ENCODE measurements at regions not wholly inside any gene's neighbourhood (a gene's known extent, or its start where the extent isn't known, plus 50 kb on each side); places are given as distances from the start of the nearest gene placed in this dataset.
"Not testable (repeated sequence)": the region's sequence is repeated elsewhere in the genome, so short reads cannot be mapped to it uniquely, and the experiment has no call there.

DNA sequence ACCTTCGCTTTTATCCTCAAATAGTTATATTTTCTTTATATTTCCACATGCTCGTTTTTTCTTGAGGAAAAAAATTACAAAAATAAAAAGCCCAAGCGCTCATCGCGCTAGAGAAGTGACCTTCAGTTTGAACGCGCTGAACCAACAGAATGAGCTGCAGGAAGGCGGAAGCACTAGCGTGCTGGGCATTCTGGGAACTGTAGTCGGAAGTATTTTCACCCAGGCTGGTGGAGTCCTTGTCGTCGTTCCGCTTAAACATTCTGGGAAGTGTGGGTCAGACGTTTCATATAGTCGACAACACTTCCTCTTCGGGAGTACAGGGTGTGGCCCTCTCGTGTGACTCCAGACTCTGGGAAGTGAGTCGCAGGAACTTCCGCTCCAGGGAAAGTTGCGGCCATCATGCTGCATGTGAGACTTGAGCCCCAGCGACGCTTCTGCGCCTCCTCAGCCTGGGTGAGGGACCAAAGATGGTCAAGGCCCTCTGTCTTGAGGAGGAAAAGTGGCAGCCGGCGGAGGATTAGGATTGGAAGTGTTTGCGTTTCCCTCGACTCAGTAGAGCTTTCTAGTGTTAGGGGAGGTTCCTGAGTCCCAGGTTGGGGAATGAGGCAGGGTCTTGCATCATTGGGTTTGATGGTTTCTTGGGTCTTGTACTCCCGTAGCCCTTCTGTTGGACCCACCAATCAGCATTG lies 84.1 kb upstream of the GPR39 start:
- peak; percentile 37 for DNase-seq

DNA sequence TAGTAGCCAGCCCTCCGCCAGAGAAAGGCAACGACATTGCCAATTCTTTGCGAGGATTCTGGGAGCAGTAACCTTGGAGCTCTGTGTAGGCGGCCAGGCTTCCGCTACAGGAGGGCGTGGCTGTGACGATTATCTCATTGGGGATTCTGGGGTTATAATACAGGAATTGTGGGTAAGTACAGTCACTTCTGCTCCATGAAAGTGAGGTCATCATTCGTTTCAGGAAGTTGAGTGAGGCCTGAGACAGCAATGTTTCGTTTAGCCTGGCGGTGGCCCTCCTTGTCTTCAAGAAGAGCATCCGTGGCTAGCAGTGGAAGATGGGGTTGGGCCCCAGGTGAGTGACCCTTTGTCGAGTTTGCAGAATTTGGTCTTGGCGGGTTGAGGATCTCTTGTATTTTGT lies 79.5 kb upstream of the GPR39 start:
- DNase-seq, result not testable (repeated sequence)

DNA sequence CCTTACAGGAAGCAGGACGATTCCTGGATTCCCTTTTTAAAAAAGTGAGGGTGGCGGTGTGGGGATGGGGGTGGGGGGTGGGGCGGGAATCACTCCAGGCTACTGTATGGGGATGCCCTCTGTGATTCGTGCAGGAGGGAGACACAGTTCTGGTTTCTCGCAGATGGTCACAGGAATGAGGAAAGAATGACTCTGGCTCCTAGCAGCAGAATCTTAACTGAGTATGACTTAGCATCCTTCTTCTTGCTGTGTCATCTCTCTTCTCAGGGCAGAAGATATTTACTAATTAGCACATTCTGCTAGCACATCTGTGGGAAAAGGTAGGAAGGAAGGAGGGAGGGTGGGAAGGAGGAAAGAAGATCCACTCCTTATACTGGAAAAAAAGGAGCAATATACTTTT lies 78.8 kb upstream of the GPR39 start:
- not testable (repeated sequence) for DNase-seq

DNA sequence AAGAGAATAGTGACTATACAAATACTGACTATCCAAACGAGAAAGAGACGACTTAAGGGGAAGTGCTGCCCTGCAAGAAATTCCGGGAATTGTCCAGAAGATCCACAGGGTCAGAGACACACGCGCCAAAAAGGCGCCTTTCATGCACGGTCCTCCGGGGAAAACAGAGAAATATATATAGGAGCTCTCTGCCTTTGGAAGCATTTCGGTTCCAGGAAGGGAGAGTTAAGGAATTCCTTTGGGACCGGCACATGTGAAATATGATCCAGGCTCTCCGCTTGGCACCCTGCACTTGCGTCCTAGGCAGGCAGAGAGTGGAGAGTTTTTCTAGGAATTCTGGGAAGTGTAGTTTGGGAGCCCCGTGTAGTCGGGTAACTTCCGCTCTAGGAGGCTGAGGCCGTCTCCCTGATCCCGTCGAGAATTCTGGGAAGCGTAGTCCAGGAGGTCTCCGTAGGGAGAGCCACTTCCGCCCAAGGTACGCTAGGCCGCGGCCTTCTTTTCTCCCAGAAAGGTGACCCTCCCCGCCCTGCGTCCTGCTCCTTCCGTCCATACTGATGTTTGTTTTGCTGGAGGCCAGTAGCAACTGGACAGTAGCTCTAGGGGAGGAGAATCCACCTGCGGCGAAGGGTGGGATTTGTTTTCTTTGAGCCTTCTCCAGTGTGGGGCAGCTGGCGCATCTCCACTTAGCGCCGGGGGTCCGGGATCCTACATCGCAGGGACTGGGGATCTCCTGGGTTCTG lies 69.4 kb upstream of the GPR39 start:
- DNase-seq, result peak; percentile 90

DNA sequence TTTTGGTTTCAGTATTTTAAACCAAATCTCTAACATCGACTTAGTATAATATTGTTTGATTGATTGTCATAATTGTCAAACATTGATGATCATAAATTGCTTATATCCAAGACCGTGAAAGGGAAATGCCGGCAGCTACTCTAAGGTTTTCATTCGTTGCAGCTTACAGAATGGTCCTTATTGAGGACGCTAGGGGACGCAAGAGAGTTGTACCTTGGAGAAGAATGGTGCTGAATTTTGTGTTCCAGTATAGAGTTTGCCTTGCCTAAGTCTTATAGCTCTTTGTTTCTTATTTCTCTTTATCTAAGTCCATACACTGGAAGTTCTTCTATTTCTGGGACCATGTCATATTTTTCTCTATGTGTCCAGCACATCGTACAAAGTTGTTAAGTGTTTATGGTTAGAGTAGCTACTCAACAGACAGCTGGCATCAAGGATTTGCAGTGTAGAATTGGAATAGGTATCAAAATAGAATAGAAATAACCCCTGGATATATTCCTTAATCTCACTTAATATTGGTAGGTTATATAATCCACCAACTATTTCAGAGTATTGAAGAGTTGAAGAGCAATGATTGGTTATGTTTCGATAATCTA lies 67.4 kb upstream of the GPR39 start:
- DNase-seq, result not testable (repeated sequence)

DNA sequence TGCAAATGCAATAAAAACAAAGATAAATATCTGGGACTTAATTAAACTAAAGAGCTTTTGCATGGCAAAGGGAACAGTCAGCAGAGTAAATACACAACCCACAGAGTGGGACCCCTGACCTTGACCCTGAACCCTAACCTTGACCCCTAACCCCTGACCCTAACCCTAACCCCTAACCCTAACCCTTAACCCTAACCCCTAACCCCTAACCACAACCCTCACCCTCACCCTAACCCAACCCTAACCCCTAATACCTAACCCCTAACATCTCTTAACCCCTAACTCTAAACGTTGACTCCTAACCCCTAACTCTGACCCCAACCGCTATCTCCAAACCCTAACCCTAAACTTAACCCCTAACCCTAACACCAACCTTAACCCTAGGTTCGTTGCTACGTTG lies 64.9 kb upstream of the GPR39 start:
- DNase-seq, result not testable (repeated sequence)

DNA sequence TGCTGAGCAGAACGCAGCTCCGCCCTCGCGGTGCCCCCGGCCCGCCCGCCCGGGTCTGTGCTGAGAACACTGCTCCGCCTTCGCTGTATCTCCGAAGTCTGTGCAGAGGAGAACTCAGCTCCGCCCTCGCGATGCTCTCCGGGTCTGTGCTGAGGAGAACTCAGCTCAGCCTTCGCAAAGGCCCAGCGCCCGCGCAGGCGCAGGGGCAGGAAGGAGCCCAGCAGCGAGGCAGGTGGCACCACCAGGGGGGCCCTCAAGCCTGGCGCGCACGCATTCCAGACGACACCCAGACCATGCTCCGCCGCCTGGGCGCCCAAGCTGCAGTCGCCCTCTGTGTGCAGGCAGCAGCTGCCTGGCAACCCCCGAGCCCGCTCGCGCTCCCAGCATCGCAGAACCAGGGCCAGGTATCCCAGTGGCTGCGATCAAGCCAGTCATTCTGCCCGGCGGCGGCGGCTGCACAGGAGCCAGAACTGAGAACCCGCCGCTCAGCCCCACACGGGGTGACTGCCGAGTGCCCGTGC lies 64.1 kb upstream of the GPR39 start:
- peak; percentile 68 for DNase-seq

DNA sequence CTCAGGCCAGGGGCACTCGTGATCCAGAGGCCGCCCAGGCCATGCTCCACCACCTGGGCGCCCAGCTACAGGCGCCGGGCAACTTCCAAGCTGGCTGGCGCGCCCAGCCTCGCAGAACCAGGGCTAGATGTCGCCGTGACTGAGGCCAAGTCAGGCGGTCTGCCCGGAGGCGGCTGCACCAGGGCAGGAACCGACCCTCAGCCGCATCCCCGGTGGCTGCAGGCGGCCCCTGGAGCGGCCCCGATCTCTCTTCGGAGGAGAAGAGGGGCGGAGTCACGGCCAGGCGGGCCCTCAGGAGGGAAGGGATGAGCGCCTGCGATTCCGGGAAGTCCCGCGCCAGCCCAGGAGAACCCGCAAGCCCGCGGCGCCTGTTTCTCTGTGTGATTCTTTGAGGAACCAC lies 63.2 kb upstream of the GPR39 start:
- DNase-seq, result not testable (repeated sequence)

DNA sequence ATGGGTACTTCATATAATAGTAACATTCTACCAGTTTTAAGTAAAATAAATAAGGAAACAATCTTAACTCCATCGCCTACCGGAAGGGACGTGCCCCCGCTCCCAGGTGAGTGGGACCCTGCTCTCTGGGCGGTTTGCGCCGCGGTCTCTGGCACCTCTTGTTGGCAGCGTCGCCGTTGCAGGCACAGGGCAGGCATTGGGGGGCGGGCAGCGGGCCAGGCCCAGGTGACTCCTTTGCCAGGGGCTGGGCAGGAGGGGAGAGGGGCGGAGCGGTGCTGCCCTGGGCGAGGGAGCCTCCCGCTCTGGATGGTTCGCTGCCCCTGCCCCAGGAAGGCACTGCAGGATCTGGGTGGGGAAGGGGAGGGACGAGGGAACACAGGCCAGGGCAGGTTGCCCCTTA lies 55.6 kb upstream of the GPR39 start:
- DNase-seq, result not testable (repeated sequence)

DNA sequence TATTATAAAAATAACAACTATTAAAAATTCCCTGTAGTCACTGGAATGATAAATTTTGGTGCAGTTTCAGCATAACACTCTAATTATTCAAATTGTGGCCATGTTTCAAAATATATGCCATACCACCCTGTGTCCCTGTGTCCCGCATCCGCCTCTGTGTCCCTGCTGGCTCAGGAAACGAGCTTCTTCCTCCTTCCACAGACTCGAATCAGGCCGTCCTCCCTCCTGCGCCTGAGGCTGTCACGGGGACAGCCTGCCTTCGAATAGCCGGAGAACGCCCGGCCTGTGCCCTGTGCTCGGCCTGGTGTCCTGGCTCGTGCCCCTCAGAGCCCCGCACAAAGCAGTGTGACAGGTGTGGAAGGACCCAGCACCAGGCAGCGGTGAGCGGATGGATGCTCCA lies 55.1 kb upstream of the GPR39 start:
- not testable (repeated sequence) for DNase-seq

DNA sequence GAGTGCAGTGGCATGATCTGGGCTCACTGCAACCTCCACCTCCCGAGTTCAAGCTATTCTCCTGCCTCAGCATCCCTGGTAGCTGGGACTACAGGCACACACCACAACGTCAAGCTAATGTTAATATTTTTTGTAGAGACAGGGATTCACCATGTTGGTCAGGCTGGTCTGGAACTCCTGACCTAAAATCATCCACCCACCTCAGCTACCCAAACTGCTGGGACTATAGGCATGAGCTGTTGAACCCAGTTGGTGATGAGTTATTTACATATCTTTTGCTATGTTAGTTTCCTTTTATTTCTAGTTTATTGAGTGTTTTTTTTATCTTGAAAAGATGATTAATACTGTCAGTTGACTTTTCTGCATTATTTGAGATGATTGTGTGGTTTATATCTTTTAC lies 53.3 kb upstream of the GPR39 start:
- not testable (repeated sequence) for DNase-seq

DNA sequence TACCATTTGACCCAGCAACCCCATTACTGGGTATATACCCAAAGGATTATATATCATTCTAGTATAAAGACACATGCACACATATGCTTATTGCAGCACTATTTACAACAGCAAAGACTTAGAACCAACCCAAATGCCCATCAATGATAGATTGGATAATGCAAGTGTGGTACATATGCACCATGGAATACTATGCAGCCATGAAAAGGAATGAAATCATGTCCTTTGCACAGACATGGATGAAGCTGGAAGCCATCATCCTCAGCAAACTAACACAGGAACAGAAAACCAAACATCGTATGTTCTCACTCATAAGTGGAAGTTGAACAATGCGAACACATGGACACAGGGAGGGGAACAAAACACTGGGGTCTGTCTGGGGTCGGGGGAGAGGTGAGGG lies 50.6 kb upstream of the GPR39 start:
- not testable (repeated sequence) for DNase-seq

DNA sequence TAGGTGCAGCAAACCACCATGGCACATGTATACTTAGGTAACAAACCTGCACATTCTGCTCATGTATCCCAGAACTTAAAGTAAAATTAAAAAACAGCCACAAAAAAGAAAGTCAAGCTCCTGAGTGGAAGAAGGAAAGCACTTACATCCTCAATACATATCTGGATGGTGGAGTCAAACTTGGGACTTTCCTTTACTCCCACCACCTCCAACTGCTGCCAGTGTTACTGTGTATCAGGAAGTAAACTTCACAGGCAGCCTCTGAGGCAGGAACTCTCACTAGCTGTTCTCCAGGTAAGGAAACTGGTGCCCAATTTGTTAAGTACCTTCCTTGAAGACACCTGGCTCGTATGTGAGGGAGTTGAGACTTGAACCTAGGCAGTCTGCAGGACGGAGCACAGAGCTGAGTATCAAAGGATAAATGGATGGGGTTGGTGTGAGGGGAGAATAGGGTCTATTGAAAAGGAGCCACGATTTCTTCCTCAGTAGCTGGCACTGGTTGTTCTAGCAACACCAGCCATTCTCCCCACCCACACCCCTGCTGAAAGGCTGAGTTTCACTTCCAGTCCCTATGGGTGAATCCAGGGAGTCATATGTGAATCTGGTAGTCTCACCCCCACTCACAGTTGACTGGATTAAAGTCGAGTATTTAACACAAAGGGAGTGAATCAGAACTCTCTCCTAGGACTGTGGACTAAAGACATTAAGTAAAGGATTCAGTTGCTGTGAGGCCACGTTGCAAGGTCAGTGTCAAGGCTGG lies 50.0 kb upstream of the GPR39 start:
- DNase-seq, result no peak

Data from NCI-H2171 treated with DMSO at 0.1 percent for 48 hours (cell line).